Activated T-cell treated with anti-CD3 and anti-CD28 coated beads, Interleukin-2, amount 50 U/mL, for 24 hours (primary cell): ENCODE measurements at regions not wholly inside any gene's neighbourhood (a gene's known extent, or its start where the extent isn't known, plus 50 kb on each side); places are given as distances from the start of the nearest gene placed in this dataset.

ENCODE experiments used
- DNase-seq: peaks from one replicate; pipeline ENCODE4 v3.0.0-alpha.2; 2020
- H3K27ac Mint-ChIP-seq: 2 replicates; pipeline ENCODE4 v1.8.0; 2020; ENCODE audit warnings: mild to moderate bottlenecking, mixed read lengths
- H3K27me3 Mint-ChIP-seq: 2 replicates; pipeline ENCODE4 v1.8.0; 2020; ENCODE audit warnings: mixed read lengths
- H3K36me3 Mint-ChIP-seq: 2 replicates; pipeline ENCODE4 v1.8.0; 2020; ENCODE audit warnings: low read depth, mixed read lengths
- H3K4me1 Mint-ChIP-seq: 2 replicates; pipeline ENCODE4 v1.8.0; 2020; ENCODE audit warnings: low read depth, mixed read lengths
- H3K4me3 Mint-ChIP-seq: 2 replicates; pipeline ENCODE4 v1.8.0; 2020; ENCODE audit warnings: mild to moderate bottlenecking, moderate library complexity, mixed read lengths
- H3K9me3 Mint-ChIP-seq: 2 replicates; pipeline ENCODE4 v1.8.0; 2020; ENCODE audit warnings: mixed read lengths

DNA sequence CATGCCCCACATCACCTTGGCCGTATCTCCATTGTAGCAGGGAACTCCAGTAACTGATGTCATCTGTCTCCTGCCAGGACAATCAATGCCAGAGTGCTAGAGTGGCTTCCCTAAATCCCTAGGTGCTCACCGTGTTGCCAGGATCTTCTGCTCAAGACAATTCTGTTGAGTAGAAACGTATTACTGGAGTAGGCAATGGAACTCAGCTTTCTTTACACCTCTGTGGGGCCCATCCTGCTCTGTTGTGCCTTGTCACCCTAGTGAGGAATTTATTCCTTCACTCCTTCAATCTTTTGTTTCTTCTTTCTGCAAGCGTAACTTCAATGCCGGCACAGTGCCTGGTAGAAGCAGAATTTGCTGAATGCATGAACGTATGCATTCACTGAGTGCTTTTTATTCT, 305.5 kb upstream of the ZMIZ1 start:
- H3K4me3 Mint-ChIP-seq, result no peak overlapping the region
- H3K36me3 Mint-ChIP-seq, result no peaks in the 10 kb centered on the region
- H3K27ac Mint-ChIP-seq, result peak overlapping the region; percentile 90
- no peaks in the 10 kb centered on the region for H3K9me3 Mint-ChIP-seq
- peaks cover 19% of the 10 kb centered on the region for H3K4me1 Mint-ChIP-seq
- DNase-seq, result no peak
- no peaks in the 10 kb centered on the region for H3K27me3 Mint-ChIP-seq

DNA sequence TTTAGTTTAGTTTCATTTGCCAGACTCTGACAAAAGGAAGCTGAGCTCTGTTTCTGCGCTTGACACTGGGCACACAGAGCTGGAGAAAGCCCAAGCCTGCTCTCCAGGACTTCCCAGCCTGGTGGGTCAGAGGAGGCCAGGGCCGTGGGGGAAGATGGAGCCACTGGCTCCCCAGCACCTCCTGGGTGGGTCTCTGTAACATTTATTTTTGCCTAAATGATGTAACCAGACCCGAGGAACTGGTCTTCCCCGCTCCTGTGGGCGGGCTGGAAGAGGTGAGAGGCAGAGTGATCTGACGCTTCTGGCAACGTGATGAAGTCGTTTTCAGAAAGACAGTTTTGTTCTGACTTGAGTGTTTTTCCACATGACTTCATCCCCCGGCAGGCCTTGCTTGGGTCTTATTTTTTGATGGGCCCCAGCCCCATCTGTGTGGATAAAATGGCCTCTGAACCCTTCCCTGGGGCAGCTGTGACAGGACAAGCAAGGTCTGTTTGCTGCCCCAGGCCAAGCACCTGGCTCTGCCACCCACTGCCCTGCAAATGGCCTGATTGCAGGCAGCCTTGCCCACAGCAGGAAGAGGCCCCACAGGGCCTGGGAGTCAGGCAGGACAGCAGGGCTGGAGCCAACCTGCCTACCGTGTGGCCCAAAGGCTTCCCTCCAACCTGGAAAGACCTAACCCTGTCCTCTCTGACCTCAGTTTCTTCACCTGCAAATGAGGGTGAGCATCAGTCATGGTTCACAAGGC, 304.9 kb upstream of the ZMIZ1 start:
- Mint-ChIP-seq H3K36me3 (no peaks in the 10 kb centered on the region), H3K4me1 (peaks cover 19% of the 10 kb centered on the region), H3K27me3 (no peaks in the 10 kb centered on the region), H3K9me3 (no peaks in the 10 kb centered on the region), H3K4me3 (no peak overlapping the region), H3K27ac (peak overlapping the region; percentile 90)
- DNase-seq, result peak; percentile 41

GRCh38 chr10:78764436-78764835, 304.3 kb upstream of the ZMIZ1 start:
- Mint-ChIP-seq H3K36me3 (no peaks in the 10 kb centered on the region), H3K27ac (peak overlapping the region; percentile 90), H3K4me1 (peaks cover 19% of the 10 kb centered on the region), H3K4me3 (no peak overlapping the region), H3K9me3 (no peaks in the 10 kb centered on the region), H3K27me3 (no peaks in the 10 kb centered on the region)
- DNase-seq, result no peak

DNA sequence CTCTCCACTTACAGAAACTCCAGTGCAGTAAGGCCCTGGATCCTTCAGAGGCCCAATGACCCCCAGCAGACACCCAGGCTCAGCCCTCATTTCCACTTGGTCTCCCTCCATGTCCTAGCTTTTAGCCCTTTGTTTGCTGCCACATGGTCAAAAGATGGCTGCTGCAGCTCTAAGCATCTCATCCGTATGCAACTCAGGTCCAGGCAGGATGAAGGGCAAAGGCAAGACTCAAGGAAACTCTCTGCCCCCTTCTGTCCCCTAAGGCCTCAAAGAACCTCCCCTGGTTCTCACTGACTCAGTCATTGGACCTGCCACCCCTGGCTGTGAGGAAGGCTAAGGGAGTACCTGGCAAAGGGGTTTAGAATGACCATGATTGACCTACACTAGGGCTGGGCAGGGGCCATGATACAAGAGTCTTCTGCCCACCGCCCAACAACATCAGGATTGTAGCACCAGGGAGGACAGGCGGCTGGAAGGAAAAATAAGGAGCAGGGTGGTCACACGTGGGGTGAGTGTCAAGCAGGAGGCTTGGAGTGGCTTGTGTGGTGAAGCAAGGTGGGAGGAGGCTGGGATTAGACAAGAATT, 303.8 kb upstream of the ZMIZ1 start:
- Mint-ChIP-seq H3K27ac (peak overlapping the region; percentile 90), H3K4me1 (peaks cover 19% of the 10 kb centered on the region), H3K27me3 (no peaks in the 10 kb centered on the region), H3K4me3 (no peak overlapping the region), H3K9me3 (no peaks in the 10 kb centered on the region), H3K36me3 (no peaks in the 10 kb centered on the region)
- peak; percentile 19 for DNase-seq

- peaks cover 19% of the 10 kb centered on the region for H3K4me1 Mint-ChIP-seq
- H3K27ac Mint-ChIP-seq, result no peak overlapping the region
- peak; percentile 16 for DNase-seq
- H3K4me3 Mint-ChIP-seq, result no peak overlapping the region
- no peaks in the 10 kb centered on the region for H3K36me3 Mint-ChIP-seq
- H3K9me3 Mint-ChIP-seq, result no peaks in the 10 kb centered on the region
- no peaks in the 10 kb centered on the region for H3K27me3 Mint-ChIP-seq
Observed at GRCh38 chr10:78765726-78766335, 302.9 kb upstream of the ZMIZ1 start.

GRCh38 chr10:78766603-78767002, 302.2 kb upstream of the ZMIZ1 start:
- Mint-ChIP-seq H3K9me3 (no peaks in the 10 kb centered on the region), H3K27ac (no peak overlapping the region), H3K36me3 (no peaks in the 10 kb centered on the region), H3K27me3 (no peaks in the 10 kb centered on the region), H3K4me3 (no peak overlapping the region), H3K4me1 (peaks cover 19% of the 10 kb centered on the region)
- no peak for DNase-seq

DNA sequence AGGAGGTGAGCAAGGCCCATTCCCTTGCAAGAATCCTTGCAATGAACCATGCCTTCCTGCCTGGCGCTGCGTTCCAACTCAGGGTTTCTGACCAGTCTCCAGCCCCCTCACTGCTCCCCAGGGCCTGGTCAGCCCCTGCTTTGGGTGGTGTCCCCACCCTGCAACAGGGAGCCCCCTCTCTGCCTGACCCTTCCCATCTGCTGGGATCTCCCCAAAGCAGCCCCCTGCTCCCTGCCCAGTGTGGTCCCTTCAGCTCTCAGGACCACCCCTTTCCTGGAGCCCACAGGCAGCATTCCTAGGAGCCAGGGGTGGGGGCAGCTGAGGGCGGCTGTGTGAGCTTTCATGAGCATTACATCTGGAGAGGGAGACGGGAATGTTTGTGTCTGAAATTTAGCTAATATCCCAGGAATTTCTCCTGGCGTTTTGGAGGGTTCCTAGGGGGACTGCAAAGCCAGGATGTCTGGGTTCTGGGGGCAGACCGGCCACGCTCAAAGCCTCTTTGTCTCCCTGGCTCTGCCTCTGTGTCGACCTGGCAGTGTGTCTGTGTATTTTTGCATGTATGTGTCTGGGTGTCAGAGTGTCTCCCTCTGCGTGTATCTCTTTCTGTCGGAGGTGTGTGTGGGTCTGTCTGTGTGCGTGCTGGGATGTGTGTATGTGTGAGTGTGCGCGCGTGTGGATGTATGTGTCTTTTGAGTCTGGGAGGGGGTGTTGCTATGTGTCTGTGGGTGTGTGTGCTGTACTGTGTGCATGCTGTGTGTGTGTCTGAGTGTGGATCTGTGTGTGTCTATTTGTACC, 300.5 kb upstream of the ZMIZ1 start:
- Mint-ChIP-seq H3K4me3 (no peak overlapping the region), H3K27me3 (no peaks in the 10 kb centered on the region), H3K4me1 (peaks cover 16% of the 10 kb centered on the region), H3K27ac (no peak overlapping the region), H3K36me3 (no peaks in the 10 kb centered on the region), H3K9me3 (no peaks in the 10 kb centered on the region)
- DNase-seq, result peak; percentile 13

DNA sequence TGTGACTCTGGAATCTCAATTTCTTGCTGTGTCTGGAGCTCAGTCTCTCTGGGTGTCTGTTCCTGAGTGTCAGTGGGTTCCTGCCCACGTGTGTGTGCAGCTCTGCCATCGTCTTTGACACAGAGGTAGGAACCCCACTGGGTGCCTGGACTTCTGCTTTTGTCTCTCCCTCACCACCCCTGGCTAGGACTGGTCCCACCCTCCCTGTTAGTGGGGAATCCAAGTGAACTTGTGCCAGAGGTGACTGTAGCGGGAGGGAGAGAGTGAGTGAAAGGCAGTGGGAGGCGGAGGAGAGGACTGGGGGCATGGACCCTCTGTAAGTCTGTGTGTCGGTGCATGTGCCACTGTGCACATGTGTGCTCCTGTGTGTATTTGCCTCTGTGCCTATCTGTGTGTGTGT, 299.9 kb upstream of the ZMIZ1 start:
- H3K27ac Mint-ChIP-seq, result no peak overlapping the region
- peak; percentile 11 for DNase-seq
- H3K4me1 Mint-ChIP-seq, result peaks cover 9% of the 10 kb centered on the region
- no peaks in the 10 kb centered on the region for H3K36me3 Mint-ChIP-seq
- H3K4me3 Mint-ChIP-seq, result no peak overlapping the region
- no peaks in the 10 kb centered on the region for H3K27me3 Mint-ChIP-seq
- H3K9me3 Mint-ChIP-seq, result no peaks in the 10 kb centered on the region

DNA sequence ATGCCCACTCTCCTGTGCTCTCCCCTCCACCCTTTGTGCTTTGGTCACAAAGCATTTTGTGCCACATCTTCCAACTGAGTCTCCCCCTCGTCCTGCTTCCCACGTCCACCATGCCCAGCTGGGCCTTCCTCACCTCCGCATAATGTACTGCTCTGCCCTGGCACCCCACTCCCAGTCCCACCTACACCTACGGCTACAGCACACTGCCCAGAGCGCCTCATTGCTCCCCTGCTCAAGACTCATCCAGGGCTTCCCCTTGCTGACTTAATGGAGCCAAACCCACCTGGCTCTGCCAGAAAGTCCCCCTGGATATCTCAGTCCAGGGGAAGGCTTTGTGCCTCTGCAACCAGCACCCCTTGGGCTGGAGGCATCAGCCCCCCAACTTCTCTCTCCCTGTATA, 299.2 kb upstream of the ZMIZ1 start:
- H3K4me3 Mint-ChIP-seq, result no peak overlapping the region

GRCh38 chr10:78770167-78771090, 298.3 kb upstream of the ZMIZ1 start:
- no peak overlapping the region for H3K27ac Mint-ChIP-seq
- DNase-seq, result peak; percentile 8
- H3K36me3 Mint-ChIP-seq, result no peaks in the 10 kb centered on the region
- H3K27me3 Mint-ChIP-seq, result no peaks in the 10 kb centered on the region
- no peak overlapping the region for H3K4me3 Mint-ChIP-seq
- H3K4me1 Mint-ChIP-seq, result no peaks in the 10 kb centered on the region
- H3K9me3 Mint-ChIP-seq, result no peaks in the 10 kb centered on the region

More for the DNA sequence above, 299.2 kb upstream of the ZMIZ1 start:
- DNase-seq, result peak; percentile 1
- peaks cover 3% of the 10 kb centered on the region for H3K4me1 Mint-ChIP-seq
- no peaks in the 10 kb centered on the region for H3K36me3 Mint-ChIP-seq
- H3K9me3 Mint-ChIP-seq, result no peaks in the 10 kb centered on the region
- H3K27ac Mint-ChIP-seq, result no peak overlapping the region
- H3K27me3 Mint-ChIP-seq, result no peaks in the 10 kb centered on the region

- no peak for DNase-seq
- Mint-ChIP-seq H3K9me3 (no peaks in the 10 kb centered on the region), H3K4me1 (no peaks in the 10 kb centered on the region), H3K4me3 (no peak overlapping the region), H3K36me3 (no peaks in the 10 kb centered on the region), H3K27me3 (no peaks in the 10 kb centered on the region), H3K27ac (no peak overlapping the region)
Observed at GRCh38 chr10:78771260-78771659, 297.5 kb upstream of the ZMIZ1 start.

DNA sequence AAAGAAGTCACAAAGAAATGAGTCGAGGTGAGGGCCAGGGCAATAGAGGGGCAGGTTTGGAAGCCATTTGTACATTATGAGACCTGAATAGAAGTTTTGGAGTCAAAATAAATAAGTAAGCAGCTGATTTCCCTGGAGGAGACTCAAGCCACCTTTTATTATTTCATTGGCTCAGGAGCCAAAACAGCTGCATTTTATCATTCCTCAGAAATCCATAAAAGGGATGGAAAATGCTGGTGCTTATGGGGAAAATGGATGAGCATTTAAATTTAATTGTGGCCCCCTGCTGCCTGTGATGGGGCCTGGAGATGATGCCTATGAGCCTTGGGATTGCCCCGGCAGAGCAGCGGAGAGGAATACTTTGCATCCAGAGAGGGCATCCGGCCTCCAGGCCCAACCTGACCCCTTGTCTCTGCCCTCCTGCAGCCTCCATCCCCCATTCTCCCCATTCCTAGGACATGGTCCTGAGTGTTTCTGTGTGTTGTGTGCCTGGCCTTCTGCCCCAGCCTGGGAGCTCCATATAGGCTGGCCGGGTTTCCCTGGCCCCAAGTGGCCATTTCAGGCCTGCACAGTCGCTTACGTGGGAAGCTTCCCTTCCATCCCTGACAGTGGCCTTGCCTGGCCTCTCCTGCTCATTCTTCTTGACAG, 296.8 kb upstream of the ZMIZ1 start:
- DNase-seq, result no peak
- Mint-ChIP-seq H3K27ac (no peak overlapping the region), H3K27me3 (no peaks in the 10 kb centered on the region), H3K4me3 (no peak overlapping the region), H3K36me3 (no peaks in the 10 kb centered on the region), H3K4me1 (no peaks in the 10 kb centered on the region), H3K9me3 (no peaks in the 10 kb centered on the region)

- Mint-ChIP-seq H3K9me3 (no peaks in the 10 kb centered on the region), H3K36me3 (no peaks in the 10 kb centered on the region), H3K27ac (no peak overlapping the region), H3K4me1 (no peaks in the 10 kb centered on the region), H3K4me3 (no peak overlapping the region), H3K27me3 (no peaks in the 10 kb centered on the region)
- DNase-seq, result no peak
Observed at GRCh38 chr10:78772486-78772885, 296.3 kb upstream of the ZMIZ1 start.
